HEK293T (cell line): ENCODE measurements at regions not wholly inside any gene's neighbourhood (a gene's known extent, or its start where the extent isn't known, plus 50 kb on each side); places are given as distances from the start of the nearest gene placed in this dataset.

Experiments
- ARNT ChIP-seq: fragments of 450-650 bp; IDR thresholded peaks from 2 replicates; pipeline ENCODE4 v1.6.1; 2017; ENCODE audit warnings: mild to moderate bottlenecking
- BHLHE40 ChIP-seq: fragments of 450-650 bp; IDR thresholded peaks from 2 replicates; pipeline ENCODE4 v1.6.1; 2016; ENCODE audit warnings: mild to moderate bottlenecking, moderate library complexity, borderline replicate concordance
- ELF4 ChIP-seq: fragments of 450-650 bp; IDR thresholded peaks from 2 replicates; pipeline ENCODE4 v1.6.1; 2017; ENCODE audit warnings: antibody characterized with exemption
- FOXK2 ChIP-seq: fragments of 450-650 bp; IDR thresholded peaks from 2 replicates; pipeline ENCODE4 v1.6.1; 2016; ENCODE audit warnings: mild to moderate bottlenecking
- FOXM1 ChIP-seq: fragments of 450-650 bp; IDR thresholded peaks from 2 replicates; pipeline ENCODE4 v1.6.1; 2017; ENCODE audit warnings: mild to moderate bottlenecking, borderline replicate concordance
- L3MBTL2 ChIP-seq: fragments of 450-650 bp; conservative IDR thresholded peaks from 2 replicates; pipeline ENCODE4 v1.6.1; 2016; ENCODE audit warnings: mild to moderate bottlenecking
- LEF1 ChIP-seq: fragments of 450-650 bp; IDR thresholded peaks from 2 replicates; pipeline ENCODE4 v1.6.1; 2017; ENCODE audit warnings: mild to moderate bottlenecking, borderline replicate concordance
- NFRKB ChIP-seq: fragments of 450-650 bp; IDR thresholded peaks from 2 replicates; pipeline ENCODE4 v1.6.1; 2016; ENCODE audit warnings: mild to moderate bottlenecking, moderate library complexity
- SP1 ChIP-seq: fragments of 450-650 bp; IDR thresholded peaks from 2 replicates; pipeline ENCODE4 v1.6.1; 2017
- SUZ12 ChIP-seq: fragments of 450-650 bp; IDR thresholded peaks from 2 replicates; pipeline ENCODE4 v1.6.1; 2016; ENCODE audit warnings: mild to moderate bottlenecking
- TARDBP ChIP-seq: fragments of 450-650 bp; IDR thresholded peaks from 2 replicates; pipeline ENCODE4 v1.6.1; 2016
- ZNF384 ChIP-seq: fragments of 450-650 bp; IDR thresholded peaks from 2 replicates; pipeline ENCODE4 v1.6.1; 2016

GRCh38 chr3:127141921-127142730 lies 50.8 kb upstream of the PRR23E start:
- TF ChIP-seq FOXM1: no peak
- TF ChIP-seq BHLHE40: no peak
- no peak for TF ChIP-seq SUZ12
- no peak for TF ChIP-seq ZNF384
- no peak for TF ChIP-seq ELF4
- no peak for TF ChIP-seq NFRKB
- no peak for TF ChIP-seq LEF1
- TF ChIP-seq SP1: no peak
- no peak for TF ChIP-seq ARNT
- no peak for TF ChIP-seq TARDBP
- TF ChIP-seq FOXK2: no peak
- no peak for TF ChIP-seq L3MBTL2
